Stimulated activated effector memory CD8-positive, alpha-beta T cell treated with anti-CD3 and anti-CD28 coated beads, Interleukin-12 subunit alpha, Interleukin-12 subunit beta, amount 100 ng/mL, for 72 hours (primary cell): ENCODE measurements at regions not wholly inside any gene's neighbourhood (a gene's known extent, or its start where the extent isn't known, plus 50 kb on each side); places are given as distances from the start of the nearest gene placed in this dataset.

Source experiments
- ATAC-seq: fragments of 150-1000 bp; cut with Tn5 transposase; 2 replicates; pipeline ENCODE4 v1.10.0; 2021
- DNase-seq, 2 donors: peaks; one replicate each; pipeline ENCODE4 v3.0.0; 2021 to 2022; ENCODE audit warnings: low spot score in 2 of 2
- H3K27ac Mint-ChIP-seq: one replicate; pipeline ENCODE4 v1.8.0; 2022; ENCODE audit warnings: mild to moderate bottlenecking, mixed read lengths
- H3K36me3 Mint-ChIP-seq: one replicate; pipeline ENCODE4 v1.8.0; 2022; ENCODE audit warnings: mild to moderate bottlenecking, mixed read lengths
- H3K4me1 Mint-ChIP-seq: one replicate; pipeline ENCODE4 v1.8.0; 2022; ENCODE audit warnings: mixed read lengths
- H3K4me3 Mint-ChIP-seq: one replicate; pipeline ENCODE4 v1.8.0; 2022; ENCODE audit warnings: mild to moderate bottlenecking, mixed read lengths
- H3K9me3 Mint-ChIP-seq: one replicate; pipeline ENCODE4 v1.8.0; 2022; ENCODE audit warnings: mixed read lengths

- Mint-ChIP-seq H3K4me1 (no peaks in the 10 kb centered on the region), H3K4me3 (no peak overlapping the region), H3K27ac (no peak overlapping the region), H3K36me3 (no peaks in the 10 kb centered on the region), H3K9me3 (peaks cover 2% of the 10 kb centered on the region)
- no peak for DNase-seq
- ATAC-seq, result no peak
Observed at GRCh38 chr7:41130086-41130485, 572.8 kb downstream of the INHBA start.

DNA sequence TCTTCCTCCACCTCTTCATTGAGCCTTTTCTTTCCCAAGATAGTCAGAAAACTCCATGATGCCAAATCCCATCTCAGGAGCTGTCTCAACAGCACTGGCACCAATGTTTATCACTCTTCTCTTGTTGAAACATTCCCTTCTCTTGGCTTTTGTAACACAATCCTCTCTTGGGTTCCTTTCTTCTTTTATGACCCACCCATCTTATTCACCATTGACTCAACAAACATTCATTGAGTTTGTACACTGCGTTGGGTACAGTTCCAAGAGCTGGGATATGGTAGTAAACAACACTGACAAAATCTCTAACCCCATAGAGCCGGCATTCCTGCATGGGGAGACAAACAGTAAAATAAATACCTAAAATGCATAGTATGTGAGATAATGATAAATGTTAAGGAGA lies 577.5 kb downstream of the INHBA start:
- no peak for DNase-seq
- peaks cover 8% of the 10 kb centered on the region for H3K9me3 Mint-ChIP-seq
- ATAC-seq, result no peak
- no peak overlapping the region for H3K4me3 Mint-ChIP-seq
- no peak overlapping the region for H3K27ac Mint-ChIP-seq
- no peaks in the 10 kb centered on the region for H3K4me1 Mint-ChIP-seq
- no peaks in the 10 kb centered on the region for H3K36me3 Mint-ChIP-seq

- H3K36me3 Mint-ChIP-seq, result no peaks in the 10 kb centered on the region
- H3K4me3 Mint-ChIP-seq, result no peak overlapping the region
- H3K4me1 Mint-ChIP-seq, result no peaks in the 10 kb centered on the region
- H3K27ac Mint-ChIP-seq, result no peak overlapping the region
- peaks cover 8% of the 10 kb centered on the region for H3K9me3 Mint-ChIP-seq
- no peak for ATAC-seq
- no peak for DNase-seq
Observed at GRCh38 chr7:41122256-41122987, 580.5 kb downstream of the INHBA start.

- ATAC-seq, result no peak
- H3K36me3 Mint-ChIP-seq, result no peaks in the 10 kb centered on the region
- H3K9me3 Mint-ChIP-seq, result peaks cover 13% of the 10 kb centered on the region
- no peak overlapping the region for H3K4me3 Mint-ChIP-seq
- no peak overlapping the region for H3K27ac Mint-ChIP-seq
- no peak for DNase-seq
- H3K4me1 Mint-ChIP-seq, result no peaks in the 10 kb centered on the region
Observed at GRCh38 chr7:41121228-41121627, 581.7 kb downstream of the INHBA start.

GRCh38 chr7:41118486-41118885 lies 584.4 kb downstream of the INHBA start:
- Mint-ChIP-seq H3K36me3 (no peaks in the 10 kb centered on the region), H3K4me1 (no peaks in the 10 kb centered on the region), H3K4me3 (no peak overlapping the region), H3K27ac (no peak overlapping the region), H3K9me3 (peaks cover 15% of the 10 kb centered on the region)
- no peak for DNase-seq
- no peak for ATAC-seq

- no peak overlapping the region for H3K27ac Mint-ChIP-seq
- H3K4me1 Mint-ChIP-seq, result no peaks in the 10 kb centered on the region
- DNase-seq (no peak), ATAC-seq (no peak)
- peaks cover 11% of the 10 kb centered on the region for H3K9me3 Mint-ChIP-seq
- no peaks in the 10 kb centered on the region for H3K36me3 Mint-ChIP-seq
- no peak overlapping the region for H3K4me3 Mint-ChIP-seq
Observed at GRCh38 chr7:41117431-41117830, 585.5 kb downstream of the INHBA start.

DNA sequence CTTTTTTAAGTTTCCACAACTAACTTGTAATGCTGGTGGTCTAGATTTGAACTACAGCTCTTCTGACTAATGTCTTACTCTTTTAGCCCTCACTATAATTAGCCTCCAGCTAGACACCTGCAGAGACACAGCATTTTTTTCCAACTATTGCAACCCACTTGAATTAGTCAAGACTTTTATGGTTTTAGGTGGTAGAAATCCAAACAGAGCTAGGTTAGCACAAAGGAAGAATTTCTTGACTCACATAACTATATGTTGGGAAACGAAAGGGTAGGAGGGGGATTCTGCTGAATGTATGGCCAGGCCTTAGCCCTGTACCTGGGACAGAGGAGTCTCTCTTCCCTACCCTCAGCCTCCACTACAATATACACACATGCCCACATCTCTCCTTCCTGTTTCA lies 586.1 kb downstream of the INHBA start:
- DNase-seq (no peak), ATAC-seq (no peak)
- Mint-ChIP-seq H3K4me1 (no peaks in the 10 kb centered on the region), H3K27ac (no peak overlapping the region), H3K4me3 (no peak overlapping the region), H3K36me3 (no peaks in the 10 kb centered on the region), H3K9me3 (peaks cover 9% of the 10 kb centered on the region)

DNA sequence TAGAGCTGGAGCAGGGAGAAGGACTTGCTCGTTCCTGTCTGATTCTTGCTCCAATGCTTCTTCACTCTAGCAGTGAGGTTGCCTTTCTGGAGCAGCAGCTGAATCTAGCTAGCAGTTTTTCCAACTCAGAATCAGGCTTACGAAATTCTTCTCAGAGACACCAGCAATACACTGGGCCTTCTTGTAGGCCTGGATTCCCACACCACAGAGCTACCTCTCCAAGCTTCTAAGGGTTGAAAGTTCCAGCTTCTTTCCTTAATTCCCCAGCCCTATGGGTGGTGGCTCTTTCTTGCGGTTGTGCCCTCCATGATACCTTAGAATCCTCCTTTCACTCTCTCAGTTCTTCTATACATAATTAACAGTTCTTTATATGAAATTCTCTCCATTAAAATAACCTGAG lies 586.6 kb downstream of the INHBA start:
- no peaks in the 10 kb centered on the region for H3K4me1 Mint-ChIP-seq
- H3K36me3 Mint-ChIP-seq, result no peaks in the 10 kb centered on the region
- H3K9me3 Mint-ChIP-seq, result peaks cover 9% of the 10 kb centered on the region
- H3K4me3 Mint-ChIP-seq, result no peak overlapping the region
- no peak for ATAC-seq
- DNase-seq, result no peak
- H3K27ac Mint-ChIP-seq, result no peak overlapping the region

DNA sequence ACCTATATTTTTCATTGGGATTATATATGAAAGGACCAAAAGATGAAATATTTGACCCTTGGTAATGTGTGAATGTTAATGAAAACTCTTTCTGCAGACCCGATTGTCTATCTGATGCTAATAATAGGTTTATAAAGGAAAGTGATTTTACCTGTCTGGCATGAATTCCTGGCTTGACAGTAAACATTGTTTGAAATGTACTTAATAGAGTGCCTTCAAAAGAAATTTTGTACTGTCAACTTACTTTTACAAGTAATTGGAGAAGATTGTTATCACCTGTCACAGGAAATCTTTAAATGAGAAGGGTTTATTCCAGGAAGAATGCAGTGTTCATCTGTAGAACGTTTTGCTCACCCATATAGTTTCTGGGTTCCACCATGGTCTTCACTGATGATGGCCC lies 588.2 kb downstream of the INHBA start:
- H3K36me3 Mint-ChIP-seq, result no peaks in the 10 kb centered on the region
- peaks cover 6% of the 10 kb centered on the region for H3K9me3 Mint-ChIP-seq
- no peak overlapping the region for H3K4me3 Mint-ChIP-seq
- no peaks in the 10 kb centered on the region for H3K4me1 Mint-ChIP-seq
- ATAC-seq, result no peak
- no peak overlapping the region for H3K27ac Mint-ChIP-seq
- no peak for DNase-seq

- Mint-ChIP-seq H3K36me3 (no peaks in the 10 kb centered on the region), H3K27ac (no peak overlapping the region), H3K4me1 (no peaks in the 10 kb centered on the region), H3K9me3 (peaks cover 9% of the 10 kb centered on the region), H3K4me3 (no peak overlapping the region)
- ATAC-seq (no peak), DNase-seq (no peak)
Observed at GRCh38 chr7:41114131-41114530, 588.8 kb downstream of the INHBA start.

DNA sequence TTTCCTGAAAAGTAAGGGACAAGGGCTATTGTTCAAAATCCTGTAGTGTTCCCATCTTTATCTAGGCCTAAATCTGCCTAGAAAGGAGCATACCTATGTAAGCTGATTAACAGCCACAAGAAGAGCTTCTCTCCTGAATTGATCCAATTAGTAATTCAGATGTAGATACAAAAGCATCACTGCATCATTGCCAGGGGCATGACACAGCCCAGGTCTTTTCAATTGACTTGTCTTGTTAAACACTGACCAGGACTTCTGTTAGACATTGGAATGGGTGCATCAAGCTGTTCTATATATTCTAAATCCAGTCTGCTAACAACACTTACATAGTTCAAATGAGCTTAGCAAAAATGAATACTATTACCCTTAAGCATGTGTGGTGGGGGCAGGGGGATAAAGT lies 589.2 kb downstream of the INHBA start:
- no peak overlapping the region for H3K27ac Mint-ChIP-seq
- ATAC-seq, result no peak
- no peaks in the 10 kb centered on the region for H3K4me1 Mint-ChIP-seq
- no peaks in the 10 kb centered on the region for H3K36me3 Mint-ChIP-seq
- peaks cover 9% of the 10 kb centered on the region for H3K9me3 Mint-ChIP-seq
- no peak overlapping the region for H3K4me3 Mint-ChIP-seq
- no peak for DNase-seq

- Mint-ChIP-seq H3K27ac (no peak overlapping the region), H3K36me3 (no peaks in the 10 kb centered on the region), H3K4me1 (no peaks in the 10 kb centered on the region), H3K4me3 (no peak overlapping the region), H3K9me3 (peaks cover 10% of the 10 kb centered on the region)
- ATAC-seq (no peak), DNase-seq (no peak)
Observed at GRCh38 chr7:41110186-41110585, 592.7 kb downstream of the INHBA start.

GRCh38 chr7:41108821-41109220 lies 594.1 kb downstream of the INHBA start:
- Mint-ChIP-seq H3K9me3 (peaks cover 8% of the 10 kb centered on the region), H3K4me1 (no peaks in the 10 kb centered on the region), H3K4me3 (no peak overlapping the region), H3K36me3 (no peaks in the 10 kb centered on the region), H3K27ac (no peak overlapping the region)
- ATAC-seq (no peak), DNase-seq (no peak)

DNA sequence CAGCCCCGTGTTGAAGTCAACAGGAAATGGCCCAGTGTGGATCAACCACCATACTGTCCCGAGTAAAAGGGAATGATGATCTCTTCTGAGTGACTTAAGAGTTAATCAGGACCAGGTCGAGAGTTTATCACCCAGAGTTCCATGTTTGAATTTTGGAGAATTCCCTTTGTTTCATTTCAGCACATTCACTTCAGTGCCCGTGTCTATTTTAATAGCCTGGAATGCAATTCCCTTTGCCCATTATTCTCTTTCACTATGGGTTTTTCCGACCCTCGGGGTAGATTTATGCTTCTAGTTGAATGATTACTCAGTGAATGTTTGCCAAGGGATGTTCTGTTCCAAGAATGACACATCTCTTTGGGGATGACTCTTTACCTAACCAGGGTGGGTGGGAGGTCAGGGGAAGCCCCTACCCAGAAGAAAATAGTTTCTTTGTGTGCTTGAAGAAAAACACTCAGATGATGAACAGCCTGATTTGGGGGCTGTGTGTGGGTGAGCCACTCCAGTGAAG lies 594.9 kb downstream of the INHBA start:
- no peak for DNase-seq
- H3K4me3 Mint-ChIP-seq, result no peak overlapping the region
- no peaks in the 10 kb centered on the region for H3K4me1 Mint-ChIP-seq
- no peak for ATAC-seq
- H3K9me3 Mint-ChIP-seq, result peaks cover 8% of the 10 kb centered on the region
- H3K36me3 Mint-ChIP-seq, result no peaks in the 10 kb centered on the region
- no peak overlapping the region for H3K27ac Mint-ChIP-seq

- DNase-seq (no peak), ATAC-seq (no peak)
- no peaks in the 10 kb centered on the region for H3K36me3 Mint-ChIP-seq
- H3K27ac Mint-ChIP-seq, result no peak overlapping the region
- H3K4me1 Mint-ChIP-seq, result no peaks in the 10 kb centered on the region
- no peak overlapping the region for H3K4me3 Mint-ChIP-seq
- peaks cover 8% of the 10 kb centered on the region for H3K9me3 Mint-ChIP-seq
Observed at GRCh38 chr7:41107330-41107937, 595.5 kb downstream of the INHBA start.

DNA sequence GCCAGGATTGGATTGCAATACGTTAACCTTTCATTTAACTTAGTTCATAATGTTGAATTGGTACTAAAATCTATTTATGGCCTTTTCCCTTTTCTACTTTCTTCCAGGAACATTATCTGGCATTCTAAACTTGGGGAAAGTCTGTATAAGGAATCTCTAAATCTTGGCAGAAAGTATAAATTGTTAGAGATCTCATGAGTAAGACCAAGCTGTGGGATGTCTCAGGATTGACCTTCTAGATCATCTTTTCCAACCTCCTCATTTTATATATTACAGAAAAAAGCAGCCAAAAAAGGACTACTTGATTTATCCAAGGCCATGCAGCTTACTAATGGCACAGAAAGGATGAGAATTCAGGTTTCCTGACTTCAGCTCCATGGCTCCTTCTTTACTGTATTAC lies 598.3 kb downstream of the INHBA start:
- Mint-ChIP-seq H3K9me3 (peaks cover 15% of the 10 kb centered on the region), H3K4me1 (no peaks in the 10 kb centered on the region), H3K4me3 (no peak overlapping the region), H3K36me3 (no peaks in the 10 kb centered on the region), H3K27ac (no peak overlapping the region)
- no peak for DNase-seq
- no peak for ATAC-seq
